ENCODE measurements at regions not wholly inside any gene's neighbourhood (a gene's known extent, or its start where the extent isn't known, plus 50 kb on each side); places are given as distances from the start of the nearest gene placed in this dataset.

- DNase-seq, result no peak
Observed at GRCh38 chr2:47315475-47315874, 53.6 kb upstream of the EPCAM start.

- no peak for DNase-seq
Observed at GRCh38 chr2:47313728-47314127, 55.4 kb upstream of the EPCAM start.

- DNase-seq, result no peak
Observed at GRCh38 chr2:47313141-47313691, 55.9 kb upstream of the EPCAM start.

GRCh38 chr2:47312491-47312850 lies 56.6 kb upstream of the EPCAM start:
- no peak for DNase-seq

DNA sequence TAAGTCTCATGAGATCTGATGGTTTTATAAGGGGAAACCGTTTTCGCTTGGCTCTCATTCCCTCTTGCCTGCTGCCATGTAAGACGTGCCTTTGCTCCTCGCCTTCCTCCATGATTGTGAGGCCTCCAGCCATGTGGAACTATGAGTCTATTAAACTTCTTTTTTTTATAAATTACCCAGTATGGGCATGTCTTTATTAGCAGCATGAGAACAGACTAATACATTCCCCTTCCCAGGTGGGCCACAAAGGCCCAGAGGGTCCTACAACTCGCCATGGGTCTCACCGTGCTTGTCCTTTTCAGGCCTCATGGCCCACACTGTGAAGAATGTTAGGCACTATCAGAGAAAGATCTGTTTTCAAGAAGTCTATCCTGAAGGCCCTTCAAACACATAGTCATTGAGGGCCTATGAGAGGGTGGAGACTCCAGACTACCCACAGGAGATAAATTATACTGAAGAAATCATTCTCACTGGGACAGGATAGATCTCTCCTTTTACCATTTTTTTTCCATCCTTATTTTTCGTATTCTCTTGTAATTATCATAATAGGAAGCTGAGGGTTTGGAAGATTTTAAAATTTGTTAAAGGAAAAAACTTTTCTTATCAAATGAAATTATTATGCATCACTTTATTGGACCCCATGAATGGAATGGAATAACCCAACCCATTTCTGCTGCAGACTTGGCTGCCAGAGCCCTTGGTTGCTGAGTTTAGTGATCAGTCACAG lies 57.2 kb upstream of the EPCAM start:
- DNase-seq, result no peak

GRCh38 chr2:47310801-47311560 lies 58.1 kb upstream of the EPCAM start:
- DNase-seq, result no peak

GRCh38 chr2:47309952-47310800 lies 58.9 kb upstream of the EPCAM start:
- DNase-seq, result no peak

DNA sequence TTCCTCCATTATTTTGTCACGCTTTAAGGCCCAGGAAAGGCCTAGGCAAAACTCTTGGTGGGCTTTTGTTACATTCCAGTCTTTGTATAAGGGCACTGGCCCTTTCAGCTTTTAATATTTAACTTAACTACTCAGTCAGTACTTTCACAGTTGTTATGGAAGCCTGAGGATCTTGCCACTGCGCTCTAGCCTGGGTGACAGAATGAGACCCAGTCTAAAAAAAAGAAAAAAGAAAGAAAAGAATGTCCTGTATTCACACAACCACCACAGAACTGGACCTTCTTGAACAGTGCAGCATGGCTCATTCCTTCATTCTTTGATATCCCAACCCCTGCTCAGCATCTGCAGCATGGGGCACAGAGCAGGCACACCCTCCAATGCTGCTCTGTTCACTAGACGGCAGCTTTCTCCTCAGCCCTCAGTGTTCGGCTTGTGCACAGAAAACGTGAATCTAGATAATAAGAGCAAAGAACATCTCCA lies 59.6 kb upstream of the EPCAM start:
- DNase-seq, result no peak

DNA sequence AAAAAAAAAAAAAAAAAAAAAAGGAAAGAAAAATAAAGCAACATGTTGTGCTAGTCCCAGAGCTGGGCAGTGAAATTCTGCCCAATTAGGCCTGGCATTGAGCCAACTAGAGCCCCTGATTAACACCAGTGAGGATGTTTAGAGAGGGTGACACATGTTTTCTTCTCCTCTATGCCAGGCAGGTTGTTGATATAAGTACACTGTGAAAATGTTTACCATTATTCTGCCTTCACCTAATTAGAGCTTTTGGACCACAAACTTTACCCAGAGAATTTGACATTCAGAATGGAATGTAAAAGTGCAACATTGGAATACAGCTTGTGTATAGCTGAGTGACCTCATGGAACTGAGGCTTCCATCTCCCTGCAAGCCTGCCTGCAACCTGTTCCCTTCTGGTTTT lies 62.0 kb upstream of the EPCAM start:
- no peak for DNase-seq

DNA sequence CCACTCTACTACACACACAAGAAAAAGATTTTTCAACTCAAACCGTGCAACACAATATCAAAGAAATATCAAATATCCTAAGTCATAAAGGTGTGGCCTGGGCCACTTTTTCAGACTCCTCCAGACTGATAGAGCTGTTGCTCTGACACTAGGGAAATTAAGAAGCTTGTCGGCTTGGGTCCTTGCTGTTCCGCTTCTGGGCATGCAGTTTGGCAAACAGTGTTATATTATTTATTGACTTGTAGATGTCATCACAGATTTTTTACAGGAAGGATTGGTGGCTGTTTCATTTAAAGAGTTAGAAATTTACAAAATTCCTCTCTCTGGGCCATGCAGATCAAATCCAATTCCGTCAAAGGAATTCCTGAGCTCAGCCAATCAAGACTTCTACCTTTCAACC lies 64.5 kb upstream of the EPCAM start:
- DNase-seq, result no peak

DNA sequence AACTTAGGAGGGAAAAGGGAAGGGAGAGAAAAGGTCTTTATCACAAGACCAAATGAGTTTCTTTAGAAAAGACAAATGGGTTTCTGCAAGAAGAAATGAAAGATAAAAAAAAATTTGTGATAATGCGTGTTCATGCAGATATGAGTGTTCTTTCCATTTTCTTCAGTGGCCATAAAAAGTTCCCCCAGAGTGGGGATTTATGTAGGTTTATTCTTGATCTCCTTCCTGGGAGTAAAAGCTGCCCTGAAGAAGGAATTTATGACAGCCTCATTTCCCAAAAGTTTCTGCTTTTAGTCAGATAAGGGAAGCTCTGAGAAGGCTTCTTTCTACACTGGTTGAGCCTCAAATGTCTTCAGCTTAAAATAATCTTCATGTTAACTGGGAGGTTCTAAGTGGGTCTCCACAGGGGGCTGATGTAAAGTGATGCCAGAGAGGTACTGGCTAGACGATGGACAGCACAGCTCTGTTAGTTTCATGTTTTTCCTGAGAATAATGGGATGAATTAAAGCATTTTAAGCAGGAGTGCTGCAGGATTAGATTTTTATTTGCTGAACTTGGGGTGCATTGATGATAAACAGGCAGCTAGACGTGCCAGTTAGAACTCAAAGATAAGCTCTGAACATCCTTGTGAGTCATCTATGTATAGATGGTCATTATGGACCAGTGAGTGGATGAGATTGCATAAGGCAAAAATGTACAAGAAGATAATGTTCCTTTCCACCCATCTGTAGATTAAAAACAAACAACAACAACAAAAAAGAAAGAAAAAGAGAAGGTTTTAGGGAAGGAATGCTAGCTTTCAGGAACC lies 65.6 kb upstream of the EPCAM start:
- no peak for DNase-seq

DNA sequence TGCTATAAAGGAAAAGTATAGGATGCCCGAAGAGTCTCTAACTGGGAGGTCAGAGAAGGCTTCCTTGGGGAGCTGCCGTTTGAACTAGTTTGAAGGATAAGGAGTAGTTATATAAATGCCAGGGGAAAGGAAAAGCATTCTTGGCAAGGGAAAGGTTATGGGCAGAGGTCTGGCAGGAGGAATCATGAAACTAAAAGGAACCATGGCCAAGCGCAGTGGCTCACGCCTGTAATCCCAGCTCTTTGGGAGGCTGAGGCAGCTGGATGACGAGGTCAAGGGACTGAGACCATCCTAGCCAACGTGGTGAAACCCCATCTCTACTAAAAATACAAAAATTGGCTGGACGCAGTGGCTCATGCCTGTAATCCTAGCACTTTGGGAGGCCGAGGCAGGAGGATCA lies 66.8 kb upstream of the EPCAM start:
- DNase-seq, result no peak

DNA sequence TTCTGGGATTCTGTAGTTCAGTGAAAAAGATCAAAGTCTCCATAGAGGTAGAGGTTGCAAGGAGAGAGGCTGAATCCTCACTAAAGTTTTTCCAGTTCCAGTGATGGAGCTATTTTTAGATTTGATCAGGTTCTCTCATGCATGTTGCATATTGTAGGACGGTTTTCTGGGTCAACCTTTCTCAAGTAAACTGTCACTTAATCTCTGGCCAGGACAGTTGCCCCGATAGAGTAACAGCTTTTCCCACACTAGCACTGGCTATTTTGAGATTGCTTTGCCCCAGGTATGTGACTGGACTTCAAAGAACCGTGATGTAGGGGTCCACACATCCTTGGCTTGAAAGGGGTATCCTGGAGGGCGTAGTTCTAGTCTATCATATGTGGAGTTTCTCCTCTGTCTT lies 67.4 kb upstream of the EPCAM start:
- DNase-seq, result no peak

GRCh38 chr2:47301277-47301618 lies 67.9 kb upstream of the EPCAM start:
- DNase-seq, result no peak

- DNase-seq, result no peak
Observed at GRCh38 chr2:47300609-47301276, 68.4 kb upstream of the EPCAM start.

DNA sequence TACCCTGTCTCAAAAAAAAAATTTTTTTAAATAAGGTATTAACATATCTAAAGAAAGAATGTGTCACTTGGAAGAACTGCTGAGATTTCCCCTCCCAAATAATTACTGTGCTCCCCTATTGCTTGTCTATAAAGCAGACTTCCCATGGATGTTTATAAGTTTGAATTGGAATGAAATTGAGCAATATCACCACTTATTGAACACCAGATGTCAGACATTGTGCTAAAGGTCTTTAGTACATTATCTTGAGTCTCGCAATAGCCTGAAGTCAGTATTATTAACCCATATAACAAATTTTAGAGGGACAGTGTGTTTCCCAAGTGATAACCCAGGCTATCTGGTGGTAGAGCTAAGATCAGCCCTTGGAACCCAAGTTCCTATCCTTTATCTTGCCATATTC lies 69.0 kb upstream of the EPCAM start:
- no peak for DNase-seq

GRCh38 chr2:47299555-47299954 lies 69.6 kb upstream of the EPCAM start:
- no peak for DNase-seq

GRCh38 chr2:47298771-47299170 lies 70.3 kb upstream of the EPCAM start:
- no peak for DNase-seq

DNA sequence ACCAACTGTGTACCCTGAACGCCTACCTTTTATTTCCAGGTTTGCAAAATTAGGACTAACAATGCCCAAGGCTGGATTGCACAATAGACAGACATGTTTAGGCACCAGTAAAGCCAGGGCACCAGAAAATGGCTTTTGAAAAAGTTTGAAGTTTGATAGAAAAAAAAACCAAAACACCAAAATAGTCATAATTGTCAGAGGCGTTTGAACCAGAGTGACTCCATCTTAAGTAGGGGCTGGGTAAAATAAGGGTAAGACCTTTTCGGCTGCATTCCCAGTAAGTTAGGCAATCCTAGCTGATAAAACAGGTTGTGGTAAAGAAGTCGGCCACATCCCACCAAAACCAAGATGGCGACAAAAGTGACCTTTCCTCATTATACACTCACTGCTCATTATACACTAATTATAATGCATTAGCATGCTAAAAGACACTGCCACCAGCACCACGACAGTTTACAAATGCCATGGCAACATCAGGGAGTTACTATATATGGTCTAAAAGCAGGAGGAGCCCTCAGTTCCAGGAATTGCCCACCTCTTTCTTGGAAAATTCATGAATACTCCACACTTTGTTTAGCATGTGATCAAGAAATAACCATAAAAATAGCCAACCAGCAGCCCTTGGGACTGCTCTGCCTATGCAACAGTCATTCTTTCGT lies 71.2 kb upstream of the EPCAM start:
- no peak for DNase-seq

GRCh38 chr2:47295981-47296635 lies 73.0 kb upstream of the EPCAM start:
- DNase-seq, result no peak

All from activated gamma-delta T cell treated with Interleukin-2 at 50 U/mL for 16 hours (primary cell).